ENCODE measurements at regions not wholly inside any gene's neighbourhood (a gene's known extent, or its start where the extent isn't known, plus 50 kb on each side); places are given as distances from the start of the nearest gene placed in this dataset.

DNA sequence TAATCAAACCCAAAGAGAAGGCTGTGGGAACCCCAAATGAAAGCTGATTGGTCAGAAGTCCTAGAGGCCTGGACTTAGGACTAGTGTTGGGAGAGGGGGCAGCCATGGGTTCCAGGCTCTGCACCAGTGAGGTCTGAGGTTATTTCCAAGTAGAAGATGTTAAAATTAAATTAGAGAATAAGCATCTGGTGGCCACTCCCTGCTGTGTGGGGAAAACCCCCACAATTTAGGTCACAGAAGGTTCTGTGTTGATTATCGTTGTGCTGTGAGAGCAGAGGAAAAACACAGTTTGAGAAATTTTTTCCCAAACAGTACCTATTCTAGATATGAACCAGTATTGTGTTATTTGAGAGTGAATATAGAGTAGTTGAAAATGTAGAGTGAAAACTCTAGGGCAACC, 53.9 kb upstream of the NSMCE3 start:
- TF ChIP-seq, protein P1, sequence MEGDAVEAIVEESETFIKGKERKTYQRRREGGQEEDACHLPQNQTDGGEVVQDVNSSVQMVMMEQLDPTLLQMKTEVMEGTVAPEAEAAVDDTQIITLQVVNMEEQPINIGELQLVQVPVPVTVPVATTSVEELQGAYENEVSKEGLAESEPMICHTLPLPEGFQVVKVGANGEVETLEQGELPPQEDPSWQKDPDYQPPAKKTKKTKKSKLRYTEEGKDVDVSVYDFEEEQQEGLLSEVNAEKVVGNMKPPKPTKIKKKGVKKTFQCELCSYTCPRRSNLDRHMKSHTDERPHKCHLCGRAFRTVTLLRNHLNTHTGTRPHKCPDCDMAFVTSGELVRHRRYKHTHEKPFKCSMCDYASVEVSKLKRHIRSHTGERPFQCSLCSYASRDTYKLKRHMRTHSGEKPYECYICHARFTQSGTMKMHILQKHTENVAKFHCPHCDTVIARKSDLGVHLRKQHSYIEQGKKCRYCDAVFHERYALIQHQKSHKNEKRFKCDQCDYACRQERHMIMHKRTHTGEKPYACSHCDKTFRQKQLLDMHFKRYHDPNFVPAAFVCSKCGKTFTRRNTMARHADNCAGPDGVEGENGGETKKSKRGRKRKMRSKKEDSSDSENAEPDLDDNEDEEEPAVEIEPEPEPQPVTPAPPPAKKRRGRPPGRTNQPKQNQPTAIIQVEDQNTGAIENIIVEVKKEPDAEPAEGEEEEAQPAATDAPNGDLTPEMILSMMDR (IDR thresholded peaks at IDR 0.05), result no peak
- TF ChIP-seq POLR2A (IDR thresholded peaks at IDR 0.05), result no peak

Data from vagina (tissue), 2 donors.